ENCODE measurements at regions not wholly inside any gene's neighbourhood (a gene's known extent, or its start where the extent isn't known, plus 50 kb on each side); places are given as distances from the start of the nearest gene placed in this dataset.

GRCh38 chr5:110969502-110969901 is 102.0 kb upstream of the TSLP start:
- Mint-ChIP-seq H3K27me3 (ENCODE audit: low read depth in 3 of 3) (no peaks in the 10 kb centered on the region), H3K36me3 (no peaks in the 10 kb centered on the region), H3K9me3 (peaks cover 0 to 8% (median 2%) of the 10 kb centered on the region in 7 donors), H3K4me1 (no peaks in the 10 kb centered on the region), H3K27ac (no peak overlapping the region), H3K4me3 (no peak overlapping the region)
- no peaks in the 10 kb centered on the region for H3K36me3 ChIP-seq (replicated peaks in 1 of 2; ENCODE audit: control insufficient read depth in 1 of 2, insufficient read depth in 2 of 2, low read length in 2 of 2)
- intact Hi-C loops (cut with micrococcal nuclease) = no loop called here
- H3K9me3 ChIP-seq (replicated peaks in 1 of 2; ENCODE audit: control insufficient read depth in 1 of 2, insufficient read depth in 1 of 2, low read length in 2 of 2) = peaks cover 3% of the 10 kb centered on the region in 2 donors
- H3K4me2 ChIP-seq (replicated peaks; ENCODE audit: extremely low read depth, low read length, poor library complexity, severe bottlenecking) = no peak overlapping the region
- DNase-seq = no peak
- no peak overlapping the region for H3K27ac ChIP-seq (ENCODE audit: low read depth in 1 of 2, low read length in 2 of 2)
- no peak overlapping the region for H3K9ac ChIP-seq (ENCODE audit: insufficient read depth, low read length, poor library complexity, severe bottlenecking)
- 80% methylated on average over 1 of the region's 3 CpGs for WGBS (ENCODE audit: insufficient coverage)
- H4K20me1 ChIP-seq (ENCODE audit: insufficient read depth, low read length) = no peaks in the 10 kb centered on the region
- H3K27me3 ChIP-seq (ENCODE audit: control insufficient read depth in 2 of 2, insufficient read depth in 2 of 2, low read length in 2 of 2) = no peaks in the 10 kb centered on the region
- no peaks in the 10 kb centered on the region for H3K4me1 ChIP-seq (ENCODE audit: control insufficient read depth in 1 of 2, insufficient read depth in 2 of 2, low read length in 2 of 2)
- no peak overlapping the region for H2AFZ ChIP-seq (ENCODE audit: insufficient read depth, low read depth, low read length, poor library complexity, severe bottlenecking)
- H3K79me2 ChIP-seq (ENCODE audit: insufficient read depth, low read length) = no peaks in the 10 kb centered on the region
- TF ChIP-seq CTCF (IDR thresholded peaks at IDR 0.05) = no peak
- no peak overlapping the region for H3K4me3 ChIP-seq (replicated peaks in 1 of 3; ENCODE audit: low read depth in 2 of 3, low read length in 3 of 3)

GRCh38 chr5:110973510-110973909 is 98.0 kb upstream of the TSLP start:
- Histone ChIP-seq H3K27ac (ENCODE audit: low read depth in 1 of 2, low read length in 2 of 2) (no peak overlapping the region), H3K4me2 (replicated peaks; ENCODE audit: extremely low read depth, low read length, poor library complexity, severe bottlenecking) (no peak overlapping the region), H3K27me3 (ENCODE audit: control insufficient read depth in 2 of 2, insufficient read depth in 2 of 2, low read length in 2 of 2) (no peaks in the 10 kb centered on the region), H3K36me3 (replicated peaks in 1 of 2; ENCODE audit: control insufficient read depth in 1 of 2, insufficient read depth in 2 of 2, low read length in 2 of 2) (no peaks in the 10 kb centered on the region), H3K9me3 (replicated peaks in 1 of 2; ENCODE audit: control insufficient read depth in 1 of 2, insufficient read depth in 1 of 2, low read length in 2 of 2) (peaks cover 3 to 7% of the 10 kb centered on the region in 2 donors), H3K4me1 (ENCODE audit: control insufficient read depth in 1 of 2, insufficient read depth in 2 of 2, low read length in 2 of 2) (no peaks in the 10 kb centered on the region), H3K9ac (ENCODE audit: insufficient read depth, low read length, poor library complexity, severe bottlenecking) (no peak overlapping the region), H4K20me1 (ENCODE audit: insufficient read depth, low read length) (no peaks in the 10 kb centered on the region), H3K4me3 (replicated peaks in 1 of 3; ENCODE audit: low read depth in 2 of 3, low read length in 3 of 3) (no peak overlapping the region), H3K79me2 (ENCODE audit: insufficient read depth, low read length) (no peaks in the 10 kb centered on the region), H2AFZ (ENCODE audit: insufficient read depth, low read depth, low read length, poor library complexity, severe bottlenecking) (no peak overlapping the region)
- Mint-ChIP-seq H3K36me3 (no peaks in the 10 kb centered on the region), H3K27ac (no peak overlapping the region), H3K4me1 (no peaks in the 10 kb centered on the region), H3K27me3 (ENCODE audit: low read depth in 3 of 3) (no peaks in the 10 kb centered on the region), H3K9me3 (peaks cover 3 to 17% (median 7%) of the 10 kb centered on the region in 7 donors), H3K4me3 (no peak overlapping the region)
- intact Hi-C loops (cut with micrococcal nuclease) = no loop called here
- 20% methylated on average over 1 of the region's 2 CpGs for WGBS (ENCODE audit: insufficient coverage)
- no peak for TF ChIP-seq CTCF (IDR thresholded peaks at IDR 0.05)
- no peak for DNase-seq

Data from CD14-positive monocyte (primary cell).